KBM-7 (cell line): ENCODE measurements at regions not wholly inside any gene's neighbourhood (a gene's known extent, or its start where the extent isn't known, plus 50 kb on each side); places are given as distances from the start of the nearest gene placed in this dataset.

Experiments
- DNase-seq: peaks from one replicate; pipeline ENCODE4 v3.0.0-alpha.2; 2015
- in situ Hi-C: fragments of 300-500 bp; cut with MboI; formaldehyde crosslinking; loops from 2 replicates; pipeline ENCODE4 v1.14.3; 2020; ENCODE audit warnings: low sequenced_read_pairs, low pct_unique_long_range_greater_than_20kb, mixed read lengths

- in situ Hi-C loops: no loop called here
Observed at GRCh38 chr5:155460501-155460931, 447.0 kb downstream of the KIF4B start.

DNA sequence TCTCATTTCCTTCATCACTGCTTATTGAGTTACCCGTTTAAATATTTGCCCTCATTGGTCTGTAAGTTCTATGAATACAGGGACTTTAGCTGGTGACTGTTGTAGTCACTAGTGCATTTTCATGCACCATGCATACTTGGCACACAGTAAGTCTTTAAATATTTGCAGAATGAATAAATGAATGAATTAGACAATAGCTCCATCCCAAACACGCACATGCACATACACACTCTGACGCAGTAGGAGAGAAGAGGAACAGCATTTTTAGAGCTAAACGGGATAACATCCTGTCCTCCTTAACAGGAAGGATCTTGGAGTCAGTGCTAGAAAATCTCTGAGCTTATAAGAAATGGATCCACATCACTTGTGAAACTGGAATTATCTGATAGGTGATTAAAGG lies 447.7 kb downstream of the KIF4B start:
- in situ Hi-C loops: no loop called here
- no peak for DNase-seq

More at GRCh38 chr5:155460501-155460931, 447.0 kb downstream of the KIF4B start:
- no peak for DNase-seq

DNA sequence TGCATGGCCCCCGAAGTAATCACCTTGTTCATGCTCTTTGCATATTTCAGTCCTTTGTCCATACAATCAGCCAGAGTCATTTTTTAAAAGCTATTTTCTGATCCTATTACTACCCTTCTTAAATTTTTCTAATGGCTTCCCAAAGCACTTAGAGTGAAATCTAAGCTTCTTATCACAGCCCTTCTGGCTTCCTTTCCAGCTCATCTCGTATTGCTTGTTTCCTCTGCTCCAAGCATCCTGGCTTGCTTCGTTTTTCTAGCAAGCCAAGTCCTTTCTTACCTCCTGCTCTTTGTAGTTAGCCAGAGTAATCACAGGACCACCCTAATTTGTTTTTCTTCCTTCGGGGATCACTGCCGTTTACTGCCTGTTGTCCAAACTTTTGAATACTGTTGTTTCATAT lies 453.3 kb downstream of the KIF4B start:
- no peak for DNase-seq
- in situ Hi-C loops: no loop called here

- no peak for DNase-seq
- in situ Hi-C loops: no loop called here
Observed at GRCh38 chr5:155471027-155471426, 457.5 kb downstream of the KIF4B start.

GRCh38 chr5:155472780-155473179 lies 459.2 kb downstream of the KIF4B start:
- DNase-seq: no peak
- in situ Hi-C loops: no loop called here

DNA sequence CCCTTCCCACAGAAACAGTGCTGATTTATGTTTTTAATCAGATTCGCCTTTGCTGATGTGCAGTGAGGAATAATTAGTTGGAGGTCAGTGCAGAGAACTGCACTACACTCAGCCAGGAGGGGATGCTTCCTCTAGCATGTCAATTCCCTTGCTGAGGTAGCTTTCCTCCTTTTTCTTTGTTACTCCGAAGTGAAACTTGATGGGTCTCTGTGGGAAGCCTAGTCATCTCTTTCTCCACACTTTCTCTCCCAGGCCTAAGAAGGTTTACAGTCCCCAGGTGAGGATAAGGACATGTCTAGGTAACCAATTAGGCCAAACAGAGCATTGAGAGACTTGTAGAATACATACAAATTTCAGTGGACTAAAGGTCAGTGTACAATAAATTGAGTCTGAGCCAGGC lies 461.8 kb downstream of the KIF4B start:
- in situ Hi-C loops: no loop called here
- no peak for DNase-seq

DNA sequence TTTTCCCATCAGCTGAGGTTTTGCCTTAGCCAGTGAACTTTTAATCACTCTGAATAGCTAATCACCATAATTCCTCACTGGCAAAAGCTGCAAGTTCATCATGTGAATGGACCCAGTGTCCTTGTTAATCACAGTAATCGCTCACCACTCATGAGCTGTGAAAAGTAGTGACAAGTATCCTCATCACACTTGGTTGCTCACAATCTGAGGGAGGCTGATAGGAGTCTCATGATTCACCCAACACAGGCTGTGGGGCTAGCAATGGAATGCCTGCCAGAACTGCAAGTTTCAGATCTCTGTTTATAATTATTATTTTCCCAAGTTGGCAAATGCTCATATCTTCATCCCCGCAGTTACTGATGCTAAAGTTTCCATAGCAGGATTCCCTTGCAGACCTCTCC lies 467.2 kb downstream of the KIF4B start:
- no peak for DNase-seq
- in situ Hi-C loops: no loop called here

DNA sequence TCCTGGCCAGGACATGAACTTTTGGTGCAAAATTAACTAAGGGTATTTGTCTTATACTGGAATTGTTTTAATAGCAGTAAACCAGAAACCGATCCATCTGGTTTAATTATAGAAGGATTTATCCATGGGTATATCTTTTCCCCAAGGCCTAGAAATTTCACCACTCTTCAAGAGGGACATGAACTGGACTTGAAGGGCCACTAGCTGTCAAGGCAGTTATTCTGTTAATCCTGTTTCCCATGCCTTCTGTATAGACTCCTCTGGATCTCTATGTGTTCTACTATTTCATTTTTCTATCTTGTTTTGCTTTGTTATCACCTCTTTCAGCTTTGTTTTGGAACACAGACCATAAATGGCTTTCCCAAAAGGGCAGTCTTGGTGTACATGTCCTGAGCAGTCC lies 467.6 kb downstream of the KIF4B start:
- in situ Hi-C loops: no loop called here
- DNase-seq: no peak

- in situ Hi-C loops: no loop called here
- DNase-seq: no peak
Observed at GRCh38 chr5:155482428-155482827, 468.9 kb downstream of the KIF4B start.

GRCh38 chr5:155485386-155485785 lies 471.8 kb downstream of the KIF4B start:
- DNase-seq: no peak
- in situ Hi-C loops: no loop called here

GRCh38 chr5:155489949-155490348 lies 476.4 kb downstream of the KIF4B start:
- in situ Hi-C loops: no loop called here
- DNase-seq: no peak

DNA sequence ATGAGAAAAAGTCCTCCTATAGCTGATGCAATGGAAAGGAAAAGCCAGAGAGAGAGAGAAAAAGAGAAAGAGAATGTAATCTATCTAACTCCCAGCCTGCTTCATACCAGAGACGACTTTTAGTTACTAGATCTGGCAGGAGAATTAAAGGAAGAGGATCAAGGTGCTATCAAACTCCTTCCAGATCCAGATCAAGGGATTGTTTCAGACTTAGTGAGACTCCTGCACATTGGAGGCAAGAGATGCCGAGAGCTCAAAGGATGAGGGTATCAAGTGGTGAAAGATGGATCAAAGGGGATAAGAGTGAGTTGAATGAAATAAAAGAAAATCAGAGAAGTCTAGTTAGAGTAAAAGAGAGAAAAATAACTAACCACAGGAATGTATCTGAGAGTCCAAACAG lies 478.6 kb downstream of the KIF4B start:
- DNase-seq: no peak
- in situ Hi-C loops: no loop called here

DNA sequence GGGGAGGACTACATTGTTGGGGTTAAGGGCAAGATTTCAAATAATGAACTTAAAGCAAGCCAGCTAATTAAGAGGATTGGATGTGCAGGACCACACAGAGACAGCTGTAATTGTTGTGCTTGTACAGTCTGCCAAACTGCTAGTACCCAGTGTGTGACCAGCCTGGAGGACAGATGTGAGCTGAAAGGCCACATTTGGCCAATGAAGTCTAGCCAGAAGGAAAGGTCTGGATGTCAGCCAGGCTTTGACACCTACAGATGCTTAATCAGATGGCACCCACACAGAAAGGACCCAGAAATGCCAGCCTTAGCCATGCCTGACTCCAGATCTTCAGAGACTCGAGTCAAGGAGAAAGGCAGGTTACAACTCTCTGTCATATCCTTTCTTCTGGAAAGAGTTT lies 491.1 kb downstream of the KIF4B start:
- no peak for DNase-seq
- in situ Hi-C loops: no loop called here

- DNase-seq: no peak
- in situ Hi-C loops: no loop called here
Observed at GRCh38 chr5:155507363-155507762, 493.8 kb downstream of the KIF4B start.

DNA sequence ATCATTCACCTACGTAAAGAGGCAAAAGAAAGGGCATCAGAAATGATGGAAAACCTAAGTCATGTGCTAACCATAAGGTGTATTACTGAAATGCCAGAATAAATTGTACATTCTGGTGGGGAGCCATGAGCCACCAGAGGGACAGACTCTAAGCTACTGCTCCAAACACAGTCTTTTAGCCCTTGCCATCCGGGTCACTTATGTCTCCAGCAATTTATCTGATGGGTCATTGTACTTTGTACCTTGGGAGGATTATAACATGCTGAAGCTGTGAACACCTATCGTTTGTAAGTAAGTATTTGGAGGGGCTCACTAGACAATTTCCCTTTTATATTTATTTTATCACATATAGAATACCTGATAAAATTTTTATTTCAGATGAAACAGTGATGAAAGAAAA lies 495.1 kb downstream of the KIF4B start:
- DNase-seq: no peak
- in situ Hi-C loops: no loop called here

- DNase-seq: no peak
- in situ Hi-C loops: no loop called here
Observed at GRCh38 chr5:155512329-155512728, 498.8 kb downstream of the KIF4B start.

GRCh38 chr5:155514105-155514563 lies 500.6 kb downstream of the KIF4B start:
- in situ Hi-C loops: no loop called here

DNA sequence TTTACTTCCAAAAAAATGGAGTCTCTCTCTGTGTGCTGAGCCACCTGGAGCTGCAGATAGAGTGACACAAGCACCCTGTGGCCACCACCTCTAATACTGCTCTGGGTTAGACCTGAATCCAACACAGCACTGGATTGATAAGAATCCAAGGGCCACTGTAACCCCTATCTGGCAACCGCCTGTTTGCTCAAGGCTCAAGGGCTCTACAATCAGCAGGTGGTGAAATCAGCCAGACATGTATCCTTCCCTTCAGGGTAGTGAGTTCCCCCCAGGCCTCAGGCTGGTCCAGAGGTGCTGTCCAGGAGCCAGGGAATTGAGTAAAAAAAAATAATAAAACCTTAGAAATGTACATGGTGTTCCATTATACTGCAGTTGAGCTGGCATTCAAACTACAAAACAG lies 509.0 kb downstream of the KIF4B start:
- DNase-seq: no peak
- in situ Hi-C loops: no loop called here

More at GRCh38 chr5:155514105-155514563, 500.6 kb downstream of the KIF4B start:
- no peak for DNase-seq

DNA sequence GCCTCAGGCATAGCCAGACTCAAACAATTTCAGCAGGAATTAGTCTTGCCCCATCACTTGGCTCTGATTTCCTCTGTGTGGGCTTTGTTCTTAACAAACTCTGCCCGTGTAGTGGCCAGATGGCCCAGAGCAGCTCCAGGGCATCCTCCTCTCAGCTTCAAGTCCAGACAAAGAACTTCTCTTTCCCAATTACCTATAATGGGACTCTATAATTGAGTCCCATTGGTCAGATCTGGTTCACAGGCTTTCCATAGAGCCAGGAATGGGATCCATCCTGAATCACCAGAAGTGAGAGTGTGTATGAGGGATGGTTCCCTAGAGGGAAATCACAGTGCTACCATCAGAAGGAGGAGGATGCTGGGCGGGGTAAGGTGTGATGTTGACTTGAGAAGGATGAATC lies 515.8 kb downstream of the KIF4B start:
- DNase-seq: no peak
- in situ Hi-C loops: no loop called here

DNA sequence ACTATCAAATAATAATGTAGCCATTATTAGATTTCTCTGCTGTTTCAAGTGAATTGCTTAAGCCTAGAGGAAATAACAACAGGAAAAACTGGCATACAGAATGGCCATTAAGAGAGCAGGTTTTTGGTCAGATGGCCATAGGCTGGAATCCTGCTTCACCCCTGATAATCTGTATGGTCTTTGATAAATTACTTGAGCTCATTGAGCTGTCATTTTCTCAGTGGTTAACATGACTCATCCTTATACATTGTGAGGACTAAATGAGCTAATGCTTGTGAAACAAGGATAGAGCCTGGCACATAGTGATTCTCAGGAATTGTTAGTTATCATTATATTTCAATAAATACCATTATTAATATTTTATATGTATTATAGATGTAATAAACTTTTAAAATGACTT lies 516.5 kb downstream of the KIF4B start:
- in situ Hi-C loops: no loop called here
- DNase-seq: no peak

DNA sequence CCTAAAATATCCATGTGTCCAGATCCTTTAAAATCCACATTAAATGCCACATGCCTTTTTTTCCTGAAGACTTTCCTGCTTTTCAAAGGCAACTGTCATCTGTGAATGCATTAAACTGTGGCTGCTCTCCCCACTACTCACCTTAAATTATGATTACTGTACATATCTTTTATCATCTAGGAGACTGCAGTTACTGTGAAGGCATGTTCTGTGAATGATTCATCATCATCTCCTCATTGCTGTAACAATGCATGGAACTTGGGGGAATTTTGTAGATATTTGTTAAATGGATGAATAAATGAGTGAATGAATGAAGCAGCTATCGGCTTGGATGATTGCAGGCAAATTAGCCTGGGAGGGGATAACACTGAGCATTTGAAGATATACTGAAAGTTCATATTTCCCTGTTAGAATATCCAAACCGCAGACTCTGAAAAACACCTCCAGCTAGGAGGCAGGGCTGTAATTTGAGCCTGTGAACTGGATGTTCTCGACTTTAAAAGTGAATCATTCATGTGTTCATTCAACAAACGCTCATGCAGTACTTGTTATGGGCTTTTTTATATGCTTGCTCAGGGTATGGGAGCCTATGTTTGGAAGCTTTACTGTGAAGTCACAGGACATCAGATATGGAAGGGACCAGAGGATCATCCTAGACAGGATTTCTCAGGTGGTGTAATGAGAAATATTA lies 519.2 kb downstream of the KIF4B start:
- DNase-seq: no peak
- in situ Hi-C loops: no loop called here
